CD4-positive, alpha-beta T cell treated with Interleukin-4 for 1 hour (primary cell): ENCODE measurements at regions not wholly inside any gene's neighbourhood (a gene's known extent, or its start where the extent isn't known, plus 50 kb on each side); places are given as distances from the start of the nearest gene placed in this dataset.
"Not testable (repeated sequence)": the region's sequence is repeated elsewhere in the genome, so short reads cannot be mapped to it uniquely, and the experiment has no call there.

Experiments
- DNase-seq, 2 donors: peaks; one replicate each; pipeline ENCODE4 v3.0.0-alpha.2; 2020 to 2022

DNA sequence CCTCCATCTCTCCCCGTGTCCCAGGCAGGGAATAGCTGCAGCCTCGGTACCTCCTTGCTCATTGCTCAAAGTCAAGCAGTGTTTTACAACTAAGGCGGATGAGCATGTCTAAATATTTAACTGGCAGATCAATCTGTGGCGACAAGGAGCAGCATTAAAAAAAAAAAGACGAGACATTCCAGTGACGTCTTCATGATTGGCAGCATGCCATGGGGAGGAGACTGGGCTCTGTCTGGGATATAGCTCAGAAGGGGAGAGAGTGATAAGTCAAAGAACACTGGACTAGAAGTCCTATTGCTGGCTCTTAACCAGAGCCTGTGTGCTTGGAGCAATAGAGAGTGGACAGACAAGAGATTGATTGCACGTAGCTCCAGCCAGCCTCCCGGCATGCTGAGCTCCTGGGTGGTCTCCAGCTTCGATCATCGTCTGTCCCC lies 287.5 kb upstream of the PODXL start:
- no peak for DNase-seq

DNA sequence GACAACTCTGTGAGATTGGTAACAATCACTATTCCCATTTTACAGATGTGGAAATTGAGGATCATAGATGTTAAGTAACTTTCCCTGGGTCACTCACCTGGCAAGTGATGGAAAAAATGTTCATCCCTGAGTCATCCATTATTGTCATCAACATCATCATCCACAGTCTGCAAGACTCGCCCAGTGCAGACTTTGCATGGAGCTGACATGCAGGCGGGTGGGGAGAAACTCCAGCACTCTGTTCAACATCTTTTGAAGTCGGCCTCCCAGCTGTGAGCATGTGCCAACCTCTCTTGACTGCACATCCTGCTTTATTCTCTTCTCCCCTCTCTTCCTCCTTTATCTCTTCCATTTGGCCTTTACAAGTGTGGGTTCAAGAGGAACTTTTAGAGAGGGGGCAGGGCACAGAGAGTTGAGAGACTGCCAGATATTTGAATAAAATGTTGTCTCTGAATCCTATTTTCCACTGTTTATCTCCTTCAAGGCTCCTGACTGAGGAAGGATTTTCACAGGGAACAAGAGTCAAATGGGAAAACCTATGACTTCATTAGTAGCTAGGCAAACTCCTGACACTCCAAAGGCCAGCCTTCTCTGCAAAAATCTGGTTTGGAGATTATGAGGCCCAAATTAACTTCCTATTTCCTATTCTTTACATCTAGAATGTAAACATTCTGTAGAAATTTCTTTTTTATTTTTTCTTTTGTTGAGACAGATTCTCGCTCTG lies 283.7 kb upstream of the PODXL start:
- DNase-seq, result no peak

DNA sequence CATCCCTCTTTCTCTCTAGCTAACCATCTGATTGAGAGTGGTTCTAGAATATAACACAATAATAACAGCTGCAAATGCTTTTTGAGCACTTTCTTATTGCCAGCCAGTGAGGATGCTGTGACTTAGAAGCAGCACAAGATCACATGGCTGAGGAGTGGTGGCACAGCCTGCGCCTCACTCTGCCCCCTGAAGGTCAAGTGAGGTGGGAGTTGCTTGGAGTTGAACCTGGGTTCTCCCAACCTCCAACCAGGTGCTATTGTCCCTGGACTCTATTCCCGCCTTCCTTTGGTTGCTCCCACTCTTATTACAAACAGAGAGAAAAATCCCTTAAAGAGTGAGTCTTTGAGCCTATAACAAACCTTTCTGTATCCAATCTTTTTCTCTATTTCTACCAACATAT lies 280.3 kb upstream of the PODXL start:
- DNase-seq, result no peak

DNA sequence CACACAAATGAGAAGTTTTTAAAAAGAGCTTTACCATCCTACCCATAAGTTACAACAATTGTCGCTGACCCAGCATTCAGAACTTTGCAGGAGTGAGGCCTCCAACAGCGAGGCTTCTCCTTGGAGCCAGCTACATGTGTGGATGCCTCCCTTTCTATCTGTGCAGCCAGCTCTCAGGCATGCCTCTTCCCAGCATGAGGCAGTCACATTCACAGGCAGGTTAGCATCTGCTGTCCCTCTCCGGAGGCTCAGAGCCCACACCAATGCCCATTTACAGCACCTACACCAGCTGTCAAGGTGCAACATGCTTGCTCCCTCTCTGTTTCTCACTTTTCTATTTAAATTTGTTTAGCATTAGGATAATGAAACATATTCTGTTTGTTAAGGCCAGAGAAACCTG lies 278.7 kb upstream of the PODXL start:
- DNase-seq, result no peak

DNA sequence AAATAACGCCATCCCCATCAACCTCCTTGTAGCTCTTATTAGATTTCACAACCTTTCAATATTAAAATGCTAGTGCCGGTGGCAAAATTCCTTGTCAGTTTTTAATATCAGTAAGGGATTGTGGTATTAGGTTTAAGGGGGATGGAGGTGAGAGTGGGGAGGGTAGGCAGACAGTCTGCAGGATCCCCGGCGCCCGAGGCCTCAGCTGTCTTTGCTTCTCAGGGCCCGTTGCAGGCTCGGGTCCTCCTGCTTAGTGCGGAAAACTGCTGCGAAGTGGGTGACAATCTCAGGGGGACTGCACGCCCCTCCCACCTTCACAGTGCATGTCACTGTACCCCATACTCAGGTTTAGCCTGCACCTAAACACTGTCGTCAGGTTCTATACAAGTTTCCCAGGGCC lies 274.3 kb upstream of the PODXL start:
- no peak for DNase-seq

DNA sequence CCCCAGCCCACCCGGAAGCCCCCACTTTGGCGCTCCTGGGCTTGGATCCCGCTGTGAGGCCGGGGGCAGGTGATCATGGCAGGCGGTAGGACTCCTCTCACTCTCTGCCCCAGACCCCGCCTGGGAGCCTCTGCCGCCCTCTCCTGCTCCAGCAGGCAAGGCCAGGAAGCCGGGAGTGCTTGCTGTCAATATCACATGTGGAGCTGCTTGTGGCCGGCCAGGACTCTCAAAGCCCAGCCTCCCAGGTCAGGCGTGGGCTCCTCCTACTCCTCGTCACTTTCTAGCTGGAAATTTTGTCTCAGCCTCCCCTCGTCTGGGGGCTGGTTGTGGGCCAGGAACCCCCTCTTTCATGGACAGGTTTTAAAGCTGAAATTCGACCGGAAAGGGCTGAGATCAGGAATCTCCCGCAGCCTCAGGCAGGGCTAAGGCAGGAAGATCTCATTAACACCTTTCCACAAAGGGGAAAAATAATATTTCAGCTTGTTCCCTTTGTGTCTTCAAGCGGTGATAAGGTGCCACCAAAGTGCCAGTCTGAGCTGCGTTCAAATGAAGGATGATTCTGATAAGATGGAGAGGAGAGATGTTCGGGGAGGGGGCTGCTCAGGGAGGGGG lies 273.6 kb upstream of the PODXL start:
- no peak for DNase-seq

DNA sequence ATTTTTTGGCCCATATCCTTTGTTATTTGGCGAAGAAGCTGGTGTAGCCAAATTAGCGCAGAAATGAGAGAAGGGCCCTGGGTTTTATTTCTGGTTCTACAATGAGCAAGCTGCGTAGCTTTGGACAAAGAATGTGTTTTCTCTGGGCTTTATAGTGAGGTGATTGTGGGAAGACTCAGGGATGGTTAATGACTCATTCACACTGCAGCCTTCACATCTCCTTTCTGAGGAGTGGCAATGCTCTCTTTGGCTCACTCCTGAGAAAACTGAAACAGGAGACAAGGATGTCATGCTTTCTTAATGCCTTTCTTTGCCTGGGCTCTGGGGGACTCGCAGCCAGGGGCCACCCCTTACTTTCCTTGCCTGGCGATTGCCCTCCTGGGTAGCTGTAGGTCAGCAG lies 271.0 kb upstream of the PODXL start:
- DNase-seq, result no peak

DNA sequence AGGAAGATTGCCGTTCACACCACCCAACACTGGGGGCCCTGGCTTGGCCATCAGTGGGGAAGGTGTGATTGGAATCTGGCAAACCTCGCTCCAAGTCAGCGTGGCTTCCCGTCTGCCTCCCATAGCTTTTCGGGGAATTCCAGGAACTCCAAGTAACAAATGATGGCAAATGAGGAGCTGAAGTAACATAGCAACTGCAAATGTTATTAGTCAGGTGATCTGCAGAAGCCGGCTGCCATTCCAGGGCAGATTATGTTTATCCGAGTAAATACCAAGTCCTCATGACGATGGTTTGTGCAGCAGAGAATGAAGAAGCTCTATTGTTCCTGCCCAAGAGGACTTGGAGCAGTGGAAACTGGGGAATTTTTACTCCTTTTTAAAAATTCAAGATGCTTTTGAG lies 270.5 kb upstream of the PODXL start:
- no peak for DNase-seq

DNA sequence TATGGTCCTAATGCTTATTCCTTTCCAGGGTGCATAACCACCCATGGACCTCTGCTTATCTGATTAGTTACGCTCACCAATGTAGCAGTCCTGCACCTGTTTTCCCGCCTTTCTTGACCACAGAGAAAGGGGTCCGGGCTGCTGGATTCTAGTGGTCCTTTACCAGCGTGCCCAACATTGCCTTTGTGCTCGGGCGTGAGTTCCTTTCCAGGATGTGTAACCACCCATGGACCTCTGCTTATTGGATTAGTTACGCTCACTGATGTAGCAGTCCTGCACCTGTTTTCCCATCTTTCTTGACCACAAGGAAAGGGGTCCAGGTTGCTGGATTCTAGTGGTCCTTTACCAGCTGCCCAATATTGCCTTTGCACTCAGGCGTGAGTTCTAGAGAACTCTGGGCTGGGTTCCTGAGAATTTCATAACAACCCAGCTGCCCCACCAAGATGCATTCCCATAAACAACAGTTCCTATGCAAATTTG lies 267.6 kb upstream of the PODXL start:
- not testable (repeated sequence) for DNase-seq

DNA sequence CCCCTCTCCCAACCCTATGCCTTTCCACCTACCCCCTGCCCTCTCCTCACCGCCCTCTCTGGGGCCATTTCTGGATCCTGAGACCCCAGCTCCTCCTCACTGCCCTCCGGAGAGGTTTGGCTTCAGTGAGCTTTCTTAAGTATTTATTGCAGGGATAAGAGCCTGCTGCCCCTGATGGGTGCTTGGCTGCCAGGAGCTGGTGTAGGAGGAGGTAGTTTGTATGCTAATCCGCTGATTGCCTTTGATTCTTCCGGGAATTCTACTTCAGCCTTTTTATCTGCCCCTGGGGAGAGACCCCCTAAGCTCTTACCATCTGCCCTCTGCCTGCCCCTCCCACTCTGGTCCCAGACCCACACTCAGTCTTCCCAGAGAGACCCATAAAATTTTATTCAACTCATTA lies 263.5 kb upstream of the PODXL start:
- DNase-seq, result no peak

DNA sequence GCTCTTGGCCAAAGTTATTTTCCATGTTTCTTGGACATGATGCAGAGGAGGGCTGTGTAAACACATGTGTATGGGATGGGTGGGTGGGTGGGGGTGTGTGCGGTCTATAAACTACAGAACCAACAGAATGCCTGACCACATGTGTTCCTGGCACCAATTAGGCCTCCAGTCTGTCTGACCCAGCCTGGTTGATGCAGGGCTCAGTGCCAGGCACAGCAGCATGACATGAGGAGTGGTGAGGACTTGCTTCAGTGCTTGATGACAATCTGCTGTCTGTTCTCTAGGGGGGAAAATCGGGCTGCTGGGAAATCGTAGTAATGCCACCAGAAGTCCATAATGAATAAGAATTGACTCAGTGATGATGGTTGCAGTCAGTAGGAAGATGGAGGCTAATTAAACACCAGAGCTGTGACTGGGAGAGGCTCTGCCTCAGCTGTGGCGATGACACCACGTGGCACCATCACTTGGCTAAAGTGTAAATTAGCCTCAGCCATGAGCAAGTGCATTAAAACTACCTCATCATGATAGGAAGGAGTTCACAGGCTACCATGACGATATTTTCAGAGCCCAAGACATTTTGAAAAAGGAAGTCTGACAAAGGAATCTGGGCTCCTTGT lies 260.1 kb upstream of the PODXL start:
- no peak for DNase-seq

DNA sequence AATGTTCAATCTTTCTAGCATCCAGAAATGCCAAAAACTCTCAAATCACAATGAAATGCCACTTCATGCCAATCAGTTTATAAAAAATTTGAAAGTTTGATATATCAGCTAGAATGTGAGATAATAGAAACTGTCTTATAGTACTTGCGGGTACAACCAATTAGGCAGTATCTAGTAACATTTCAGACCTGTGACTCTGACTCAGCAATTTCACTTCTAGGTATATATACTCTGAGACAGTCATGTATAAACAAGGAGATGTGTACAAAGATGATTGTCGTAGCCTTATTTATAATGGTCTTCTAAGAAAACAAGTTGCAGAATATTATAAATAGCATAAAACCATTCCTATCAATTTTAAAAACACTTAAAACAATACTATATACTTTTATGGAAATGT lies 252.3 kb upstream of the PODXL start:
- no peak for DNase-seq

DNA sequence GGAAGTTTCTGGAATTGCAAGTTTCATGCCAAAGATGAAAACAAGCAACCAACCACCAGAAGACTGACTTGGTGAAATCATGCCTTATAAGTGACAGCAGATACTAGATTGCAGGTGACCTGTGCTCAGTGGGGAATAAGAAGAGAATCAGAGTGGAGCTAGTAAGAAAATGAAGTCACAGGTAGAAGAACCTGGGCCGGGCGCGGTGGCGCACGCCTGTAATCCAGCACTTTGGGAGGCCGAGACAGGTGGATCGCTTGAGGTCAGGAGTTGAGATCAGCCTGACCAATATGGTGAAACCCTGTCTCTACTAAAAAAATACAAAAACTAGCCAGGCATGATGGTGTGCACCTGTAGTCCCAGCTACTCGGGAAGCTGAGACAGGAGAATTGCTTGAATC lies 251.7 kb upstream of the PODXL start:
- not testable (repeated sequence) for DNase-seq

DNA sequence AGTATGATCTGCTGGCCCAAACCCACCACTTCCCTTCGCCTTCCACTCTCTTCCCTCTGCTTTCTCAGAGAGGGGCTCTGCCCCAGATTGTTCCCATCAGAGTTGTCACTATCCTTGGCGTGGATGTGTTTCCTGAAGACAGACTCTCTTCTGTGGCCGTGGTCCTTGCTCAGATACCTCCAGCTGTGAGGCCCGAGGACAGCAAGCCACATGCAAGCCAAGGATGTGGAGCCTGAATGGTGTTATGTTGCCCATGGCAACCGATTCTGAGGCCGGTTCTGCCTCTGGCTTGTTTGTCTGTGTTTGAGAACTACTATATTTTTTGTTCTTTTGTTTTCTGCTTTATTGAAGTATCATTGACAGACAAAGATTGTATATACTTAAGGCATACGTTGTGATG lies 247.4 kb upstream of the PODXL start:
- DNase-seq, result no peak

DNA sequence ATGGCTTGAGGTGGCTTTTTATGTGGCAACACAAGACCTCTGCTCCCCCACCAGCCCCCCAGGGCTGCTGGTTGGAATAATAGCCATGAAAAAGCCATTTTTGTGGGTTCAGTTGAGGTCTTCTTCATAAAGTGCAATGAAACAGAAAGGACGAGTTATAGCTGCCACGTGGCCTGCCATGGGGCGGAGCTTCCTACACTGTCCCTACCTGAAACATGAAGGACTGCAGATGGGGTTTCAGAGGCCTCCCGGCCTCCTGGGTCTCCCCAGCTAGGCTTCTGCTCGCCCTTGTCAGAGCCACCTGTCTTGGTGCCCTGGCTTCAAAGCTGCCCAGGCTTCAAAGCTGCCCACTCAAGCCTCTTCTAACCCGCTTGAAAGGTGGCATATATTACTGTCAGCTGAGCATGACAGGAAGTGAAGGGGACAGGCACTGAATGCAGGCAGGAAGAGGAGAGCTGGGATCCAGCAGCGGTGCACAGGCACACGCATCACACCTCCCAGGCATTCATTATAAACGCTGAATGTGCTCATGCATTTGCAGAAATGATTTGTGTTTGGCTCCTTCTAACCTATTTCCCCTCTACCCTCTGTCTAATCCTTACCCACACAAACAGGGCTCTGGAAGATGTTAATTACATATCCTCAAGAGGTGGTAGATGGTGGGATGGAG lies 245.9 kb upstream of the PODXL start:
- no peak for DNase-seq

DNA sequence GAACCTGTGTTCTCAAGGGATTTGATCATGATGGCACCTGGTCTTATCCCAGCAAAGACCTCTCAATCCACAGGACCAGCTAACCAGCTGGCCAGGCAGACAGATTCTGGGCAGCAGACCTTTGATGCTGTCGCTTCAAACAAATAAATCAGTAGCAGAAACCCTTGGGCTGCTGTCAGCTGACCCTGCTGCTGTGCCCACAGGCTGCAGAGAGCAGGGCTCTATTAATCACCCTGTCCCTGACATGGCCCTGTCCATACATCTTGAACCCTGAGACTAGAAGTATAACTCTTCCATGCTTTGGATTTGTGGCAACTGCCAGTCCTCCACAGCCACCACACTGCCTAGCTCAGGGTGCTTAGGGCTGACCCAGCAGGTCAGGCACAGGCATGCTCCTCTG lies 244.1 kb upstream of the PODXL start:
- DNase-seq, result no peak

DNA sequence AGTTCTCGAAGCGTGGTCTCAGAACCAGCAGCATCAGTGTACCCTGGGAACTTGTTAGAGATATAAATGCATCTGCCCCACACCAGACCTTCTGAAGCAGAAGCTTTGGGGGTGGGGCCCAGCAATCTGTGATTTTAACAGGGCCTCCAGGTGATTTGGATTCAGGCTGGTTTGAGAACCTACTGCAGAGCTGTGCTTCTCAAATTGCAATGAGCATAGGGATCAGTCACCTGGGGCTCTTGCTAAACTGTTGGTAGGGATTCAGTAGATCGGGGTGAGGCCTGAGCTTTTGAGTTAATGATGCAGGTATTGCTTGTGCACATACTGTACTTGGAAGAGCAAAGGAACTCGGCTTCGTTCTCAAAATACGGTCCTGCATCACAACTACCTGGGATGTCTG lies 243.6 kb upstream of the PODXL start:
- DNase-seq, result no peak

DNA sequence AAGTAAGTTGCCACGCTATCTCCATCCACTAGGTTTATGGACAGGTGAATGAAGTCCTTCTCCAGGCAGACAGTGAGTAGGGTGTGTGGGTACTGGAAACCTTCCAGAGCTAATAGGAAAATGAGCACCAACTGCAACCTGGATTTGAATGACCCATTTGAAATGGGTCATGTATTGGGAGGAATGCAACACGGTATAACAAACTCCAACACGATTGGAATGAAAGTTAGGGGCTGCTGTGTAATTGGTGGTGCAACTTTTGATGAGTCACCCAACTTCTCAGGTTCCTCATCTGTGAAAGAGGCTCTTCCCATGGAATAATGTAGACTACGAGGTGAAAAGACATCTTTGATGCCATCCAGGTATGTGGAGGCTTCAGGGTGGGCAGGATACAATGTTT lies 241.4 kb upstream of the PODXL start:
- no peak for DNase-seq

DNA sequence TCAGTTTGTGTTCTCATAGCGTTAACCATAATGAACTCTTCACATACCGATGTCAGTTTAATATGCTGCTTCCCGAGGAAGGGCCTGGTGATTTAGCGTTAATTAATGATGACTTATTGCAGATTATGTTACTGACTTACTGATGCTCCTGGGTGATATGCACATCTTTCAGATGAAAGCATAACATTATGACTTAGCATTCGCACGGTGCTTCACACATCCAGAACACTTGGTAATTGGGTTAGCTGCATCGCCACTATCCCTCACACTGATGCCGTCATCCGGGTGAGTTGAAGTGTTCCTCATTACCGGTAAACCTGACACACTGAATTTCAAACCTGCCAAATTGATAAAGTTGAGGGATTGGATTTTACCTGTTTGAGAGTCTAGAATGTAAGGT lies 239.0 kb upstream of the PODXL start:
- no peak for DNase-seq

DNA sequence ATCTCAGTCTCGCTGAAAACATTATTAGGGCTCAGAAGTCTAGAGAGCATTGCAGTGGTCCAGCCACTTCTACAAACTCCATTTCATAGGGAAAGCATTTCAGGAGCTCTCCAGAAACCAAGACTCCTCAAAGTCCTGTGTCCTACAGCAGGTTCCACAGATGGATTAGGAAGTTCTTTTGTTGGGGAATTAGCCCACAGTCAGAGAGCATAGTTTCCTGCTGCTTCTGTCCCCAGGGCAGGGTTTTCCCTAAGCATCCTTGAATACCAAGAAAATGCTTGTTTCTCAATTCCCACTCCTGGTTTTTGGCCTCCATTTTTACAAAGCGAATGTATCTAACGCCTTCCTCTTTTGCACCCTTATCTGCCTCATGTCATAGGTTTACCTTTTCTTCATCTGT lies 235.9 kb upstream of the PODXL start:
- DNase-seq, result no peak

DNA sequence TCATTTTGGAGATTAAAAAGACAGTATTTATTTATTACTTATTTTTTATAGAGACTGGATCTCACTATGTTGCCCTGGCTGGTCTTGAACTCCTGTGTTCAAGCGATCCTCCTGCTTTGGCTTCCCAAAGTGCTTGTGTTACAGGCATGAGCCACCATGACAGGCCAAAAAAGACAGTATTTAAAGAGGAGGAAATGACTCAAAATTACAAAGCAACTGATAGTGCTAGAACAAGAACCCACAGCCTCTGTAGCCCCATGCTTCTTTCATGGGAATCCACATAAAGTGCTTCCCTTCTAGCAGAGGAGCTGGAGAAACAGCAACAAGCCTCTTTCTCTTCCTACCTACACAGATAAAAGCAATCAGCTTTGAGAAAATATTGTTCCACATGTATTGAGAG lies 230.7 kb upstream of the PODXL start:
- no peak for DNase-seq

DNA sequence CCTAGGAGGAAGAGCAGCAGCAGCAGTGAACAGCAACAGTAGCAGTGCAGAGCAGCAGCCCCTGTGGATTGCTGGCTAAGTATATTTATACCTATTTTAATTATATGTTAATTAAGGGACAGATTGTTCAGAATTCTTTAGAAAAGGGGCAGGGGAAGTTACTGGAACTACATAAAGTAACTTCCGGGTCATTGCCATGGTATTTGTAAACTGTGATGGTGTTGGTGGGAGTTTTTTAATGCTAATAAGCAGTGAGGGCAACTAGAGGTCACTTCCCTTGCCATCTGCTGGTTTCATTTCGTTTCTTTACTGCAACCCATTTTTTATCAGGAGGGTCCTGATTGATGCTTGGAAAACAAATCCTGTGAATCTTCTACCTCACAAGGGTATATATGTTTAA lies 229.8 kb upstream of the PODXL start:
- no peak for DNase-seq

DNA sequence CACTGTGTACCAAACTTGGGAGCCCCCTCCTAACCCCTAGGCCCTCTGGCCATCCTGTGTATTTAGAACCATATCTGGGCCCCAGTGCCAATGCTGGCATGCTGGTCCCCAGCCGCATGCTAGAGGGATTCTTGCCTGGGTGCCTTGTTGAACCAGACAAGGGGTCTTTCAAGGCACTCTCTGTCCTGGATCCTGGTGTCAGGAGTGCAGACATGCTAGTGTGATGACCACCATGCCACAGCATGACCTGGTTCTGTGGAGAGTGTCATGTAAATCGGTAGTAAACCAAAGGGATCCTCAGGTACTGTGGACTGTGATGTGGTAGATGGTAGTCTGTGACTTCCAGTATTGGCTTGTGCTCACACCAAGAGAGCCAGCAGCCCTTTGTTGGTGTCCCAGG lies 222.2 kb upstream of the PODXL start:
- no peak for DNase-seq
